ENCODE measurements at regions not wholly inside any gene's neighbourhood (a gene's known extent, or its start where the extent isn't known, plus 50 kb on each side); places are given as distances from the start of the nearest gene placed in this dataset.

DNA sequence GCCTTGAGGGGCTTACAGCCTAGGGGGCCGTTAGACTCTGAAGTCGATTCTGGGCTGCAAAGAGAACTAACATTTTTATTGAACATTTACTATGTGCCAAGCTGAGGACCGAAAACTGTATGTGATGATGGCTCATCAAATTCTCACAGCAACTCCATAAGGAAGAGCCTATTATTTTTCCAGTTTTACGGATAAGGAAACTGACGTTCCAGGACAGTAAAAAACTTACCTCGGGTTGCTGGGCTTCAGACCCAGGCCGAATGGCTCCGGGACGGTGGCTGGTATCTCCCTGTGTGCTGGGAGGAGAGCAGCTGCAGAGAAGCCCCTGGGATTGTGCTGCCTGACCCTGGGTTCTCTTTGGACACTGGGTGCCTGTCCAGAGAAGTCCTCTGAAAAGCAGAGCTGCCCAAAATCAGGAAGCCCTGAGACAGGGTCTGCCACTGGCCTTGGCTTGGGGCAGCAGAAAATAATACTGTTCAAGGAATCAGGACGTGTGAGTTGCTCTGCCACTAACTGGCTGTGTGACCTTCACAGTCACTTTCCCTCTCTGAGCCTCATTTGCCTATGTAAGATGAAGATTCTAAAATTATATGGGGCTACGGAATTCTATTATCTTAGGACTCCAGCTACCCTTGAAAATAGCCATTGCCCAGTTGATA is 116.3 kb upstream of the CPEB4 start:
- no peaks in the 10 kb centered on the region for H3K27me3 ChIP-seq
- no peak for TF ChIP-seq POLR2A (IDR thresholded peaks at IDR 0.05)
- TF ChIP-seq CTCF (IDR thresholded peaks at IDR 0.05) = no peak
- H3K36me3 ChIP-seq = no peaks in the 10 kb centered on the region
- intact Hi-C loops (cut with DNase I; ENCODE audit: low total_unique reads) = no loop called here
- DNase-seq = no peak
- no peaks in the 10 kb centered on the region for H3K9me3 ChIP-seq
- no peak overlapping the region for H3K27ac ChIP-seq
- H3K4me3 ChIP-seq = no peak overlapping the region
- no peaks in the 10 kb centered on the region for H3K4me1 ChIP-seq

- H3K9me3 ChIP-seq = no peaks in the 10 kb centered on the region
- no peaks in the 10 kb centered on the region for H3K36me3 ChIP-seq
- H3K27ac ChIP-seq = no peak overlapping the region
- H3K27me3 ChIP-seq = no peaks in the 10 kb centered on the region
- TF ChIP-seq CTCF (IDR thresholded peaks at IDR 0.05) = no peak
- no peak for TF ChIP-seq POLR2A (IDR thresholded peaks at IDR 0.05)
- H3K4me3 ChIP-seq = no peak overlapping the region
- intact Hi-C loops (cut with DNase I; ENCODE audit: low total_unique reads) = no loop called here
- H3K4me1 ChIP-seq = no peaks in the 10 kb centered on the region
- DNase-seq = no peak
These were observed 115.6 kb upstream of the CPEB4 start for GRCh38 chr5:173772384-173773059.

GRCh38 chr5:173774271-173774761 is 113.8 kb upstream of the CPEB4 start:
- no peaks in the 10 kb centered on the region for H3K27me3 ChIP-seq
- H3K4me3 ChIP-seq = no peak overlapping the region
- no peaks in the 10 kb centered on the region for H3K9me3 ChIP-seq
- intact Hi-C loops (cut with DNase I; ENCODE audit: low total_unique reads) = no loop called here
- no peaks in the 10 kb centered on the region for H3K36me3 ChIP-seq
- no peaks in the 10 kb centered on the region for H3K4me1 ChIP-seq
- H3K27ac ChIP-seq = no peak overlapping the region
- TF ChIP-seq CTCF (IDR thresholded peaks at IDR 0.05) (no peak), POLR2A (IDR thresholded peaks at IDR 0.05) (no peak)
- no peak for DNase-seq

- no peaks in the 10 kb centered on the region for H3K36me3 ChIP-seq
- intact Hi-C loops (cut with DNase I; ENCODE audit: low total_unique reads) = no loop called here
These were observed 112.6 kb upstream of the CPEB4 start for GRCh38 chr5:173775261-173776197.

More at GRCh38 chr5:173775261-173776197, 112.6 kb upstream of the CPEB4 start:
- no peaks in the 10 kb centered on the region for H3K4me1 ChIP-seq
- TF ChIP-seq POLR2A (IDR thresholded peaks at IDR 0.05) = no peak
- no peak for TF ChIP-seq CTCF (IDR thresholded peaks at IDR 0.05)
- H3K4me3 ChIP-seq = no peak overlapping the region
- H3K27me3 ChIP-seq = no peaks in the 10 kb centered on the region
- no peaks in the 10 kb centered on the region for H3K9me3 ChIP-seq
- DNase-seq = no peak
- no peak overlapping the region for H3K27ac ChIP-seq
